CD14-positive monocyte (primary cell): ENCODE measurements at regions not wholly inside any gene's neighbourhood (a gene's known extent, or its start where the extent isn't known, plus 50 kb on each side); places are given as distances from the start of the nearest gene placed in this dataset.

Experiments
- DNase-seq, 3 donors: peaks; one replicate each; pipeline ENCODE4 v3.0.0-alpha.2; 2011 to 2022
- H2AFZ ChIP-seq: 2 replicates; pipeline ENCODE4 v1.6.0; 2012; ENCODE audit warnings: mild to moderate bottlenecking, low read depth, low read length, inconsistent platforms; ENCODE audit not compliant: insufficient read depth, poor library complexity, severe bottlenecking
- H3K27ac ChIP-seq, 2 donors: 1 replicate in 1 of 2; 2 replicates in 1 of 2; pipeline ENCODE4 v1.5.1; 2012 to 2013; ENCODE audit warnings: low read length in 2 of 2, control low read depth in 1 of 2, inconsistent platforms in 1 of 2, low read depth in 1 of 2, mild to moderate bottlenecking in 1 of 2
- H3K27me3 ChIP-seq, 2 donors: one replicate each; pipeline versions ENCODE4 v1.6.0 to v1.6.1; 2011 to 2013; ENCODE audit warnings: low read length in 2 of 2; ENCODE audit not compliant: control insufficient read depth in 2 of 2, insufficient read depth in 2 of 2
- H3K36me3 ChIP-seq, 2 donors: replicated peaks in 1 of 2; 1 replicate in 1 of 2; 2 replicates in 1 of 2; pipeline versions ENCODE4 v1.5.1 to v1.6.1; 2012 to 2013; ENCODE audit warnings: low read length in 2 of 2, control low read depth in 1 of 2, inconsistent platforms in 1 of 2, mild to moderate bottlenecking in 1 of 2; ENCODE audit not compliant: insufficient read depth in 2 of 2, control insufficient read depth in 1 of 2
- H3K4me1 ChIP-seq, 2 donors: 1 replicate in 1 of 2; 2 replicates in 1 of 2; pipeline versions ENCODE4 v1.5.1 to v1.6.1; 2012 to 2013; ENCODE audit warnings: low read length in 2 of 2, control low read depth in 1 of 2, inconsistent platforms in 1 of 2, mild to moderate bottlenecking in 1 of 2, moderate library complexity in 1 of 2; ENCODE audit not compliant: insufficient read depth in 2 of 2, control insufficient read depth in 1 of 2
- H3K4me2 ChIP-seq: replicated peaks from 2 replicates; pipeline ENCODE3; 2012; ENCODE audit warnings: low read length, moderate library complexity, mild to moderate bottlenecking; ENCODE audit not compliant: poor library complexity, severe bottlenecking; ENCODE audit errors: extremely low read depth
- H3K4me3 ChIP-seq, 3 experiments: fragments of 200-600 bp in 1 of 3; sonication (generic) in 1 of 3; replicated peaks in 1 of 3; 1 replicate in 2 of 3; 2 replicates in 1 of 3; pipeline ENCODE4 v1.5.1; 2011 to 2013; ENCODE audit warnings: low read length in 3 of 3, mild to moderate bottlenecking in 3 of 3, control low read depth in 2 of 3, low read depth in 2 of 3, inconsistent platforms in 1 of 3, moderate library complexity in 1 of 3
- H3K79me2 ChIP-seq: 2 replicates; pipeline ENCODE4 v1.6.0; 2012; ENCODE audit warnings: mild to moderate bottlenecking, control low read depth, inconsistent platforms, low read length, moderate library complexity; ENCODE audit not compliant: insufficient read depth
- H3K9ac ChIP-seq: 2 replicates; pipeline ENCODE4 v1.6.0; 2017; ENCODE audit warnings: low read length, mild to moderate bottlenecking; ENCODE audit not compliant: insufficient read depth, poor library complexity, severe bottlenecking
- H3K9me3 ChIP-seq, 2 donors: replicated peaks in 1 of 2; 1 replicate in 1 of 2; 2 replicates in 1 of 2; pipeline versions ENCODE4 v1.5.1 to v1.6.1; 2012 to 2013; ENCODE audit warnings: low read length in 2 of 2, control low read depth in 1 of 2; ENCODE audit not compliant: control insufficient read depth in 1 of 2, insufficient read depth in 1 of 2
- H4K20me1 ChIP-seq: 2 replicates; pipeline ENCODE4 v1.6.0; 2012; ENCODE audit warnings: mild to moderate bottlenecking, low read length, control low read depth, moderate library complexity; ENCODE audit not compliant: insufficient read depth
- H3K27ac Mint-ChIP-seq, 7 donors: one replicate each; pipeline ENCODE4 v1.8.0; 2020; ENCODE audit warnings: mild to moderate bottlenecking in 7 of 7, mixed read lengths in 7 of 7, moderate library complexity in 6 of 7, inconsistent platforms in 2 of 7
- H3K27me3 Mint-ChIP-seq, 3 donors: one replicate each; pipeline ENCODE4 v1.8.0; 2021 to 2022; ENCODE audit warnings: low read depth in 3 of 3, mild to moderate bottlenecking in 3 of 3, mixed read lengths in 3 of 3, moderate library complexity in 3 of 3, inconsistent platforms in 1 of 3
- H3K36me3 Mint-ChIP-seq, 2 donors: one replicate each; pipeline ENCODE4 v1.8.0; 2020; ENCODE audit warnings: mixed read lengths in 2 of 2, inconsistent platforms in 1 of 2, mild to moderate bottlenecking in 1 of 2
- H3K4me1 Mint-ChIP-seq: one replicate; pipeline ENCODE4 v1.8.0; 2020; ENCODE audit warnings: mild to moderate bottlenecking, mixed read lengths
- H3K4me3 Mint-ChIP-seq, 2 donors: one replicate each; pipeline ENCODE4 v1.8.0; 2020; ENCODE audit warnings: mild to moderate bottlenecking in 2 of 2, mixed read lengths in 2 of 2, moderate library complexity in 1 of 2
- H3K9me3 Mint-ChIP-seq, 7 donors: one replicate each; pipeline ENCODE4 v1.8.0; 2020 to 2022; ENCODE audit warnings: mixed read lengths in 7 of 7, mild to moderate bottlenecking in 6 of 7, moderate library complexity in 6 of 7, inconsistent platforms in 2 of 7
- WGBS: methylation state at CpG from one replicate; pipeline ENCODE4 v1.1.5; 2013; ENCODE audit warnings: missing lambda C conversion rate; ENCODE audit not compliant: insufficient coverage; 5-methylcytosine and 5-hydroxymethylcytosine counted together
- intact Hi-C, 2 donors: fragments of 100-400 bp; cut with micrococcal nuclease; formaldehyde crosslinking; loops; one replicate each; pipeline versions ENCODE4 v1.15.0 to v1.15.1; 2023
- TF ChIP-seq, protein P1 (sequence below): fragments of 200-600 bp; IDR thresholded peaks from one replicate; pipeline ENCODE4 v1.8.0; 2022; ENCODE audit warnings: antibody characterized with exemption, mild to moderate bottlenecking

DNA sequence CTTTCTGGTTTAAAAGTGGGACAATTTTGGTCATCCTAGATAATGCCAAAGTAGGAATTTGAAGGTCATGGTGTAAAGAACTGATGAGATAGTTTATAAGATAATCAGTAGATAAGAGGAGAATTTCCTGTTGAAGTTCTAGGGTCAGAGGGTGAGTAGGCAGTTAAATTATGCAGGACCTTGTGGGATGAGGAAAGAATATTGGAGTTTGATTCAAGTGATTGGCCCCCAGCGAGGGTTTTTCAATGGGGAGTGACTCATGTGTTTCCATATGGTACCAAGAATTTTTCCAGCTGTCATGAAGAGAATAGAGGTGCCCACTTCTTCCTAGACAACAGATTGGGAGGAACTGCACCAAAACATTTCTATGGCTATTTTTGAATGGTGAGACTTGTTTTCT, 940.2 kb upstream of the ZEB2 start:
- H3K36me3 ChIP-seq, result no peaks in the 10 kb centered on the region
- no peaks in the 10 kb centered on the region for H3K4me1 ChIP-seq
- H2AFZ ChIP-seq, result no peak overlapping the region
- no peaks in the 10 kb centered on the region for H3K4me1 Mint-ChIP-seq
- H3K9ac ChIP-seq, result no peak overlapping the region
- H3K79me2 ChIP-seq, result no peaks in the 10 kb centered on the region
- WGBS, result no CpG with 5 or more reads among the region's 1 CpG
- H3K27ac ChIP-seq, result no peak overlapping the region
- no peaks in the 10 kb centered on the region for H3K36me3 Mint-ChIP-seq
- no peak overlapping the region for H3K27ac Mint-ChIP-seq
- intact Hi-C loops, result no loop called here
- H3K4me2 ChIP-seq, result no peak overlapping the region
- no peaks in the 10 kb centered on the region for H3K27me3 ChIP-seq
- H3K4me3 ChIP-seq, result no peak overlapping the region
- DNase-seq, result no peak
- TF ChIP-seq, protein P1, sequence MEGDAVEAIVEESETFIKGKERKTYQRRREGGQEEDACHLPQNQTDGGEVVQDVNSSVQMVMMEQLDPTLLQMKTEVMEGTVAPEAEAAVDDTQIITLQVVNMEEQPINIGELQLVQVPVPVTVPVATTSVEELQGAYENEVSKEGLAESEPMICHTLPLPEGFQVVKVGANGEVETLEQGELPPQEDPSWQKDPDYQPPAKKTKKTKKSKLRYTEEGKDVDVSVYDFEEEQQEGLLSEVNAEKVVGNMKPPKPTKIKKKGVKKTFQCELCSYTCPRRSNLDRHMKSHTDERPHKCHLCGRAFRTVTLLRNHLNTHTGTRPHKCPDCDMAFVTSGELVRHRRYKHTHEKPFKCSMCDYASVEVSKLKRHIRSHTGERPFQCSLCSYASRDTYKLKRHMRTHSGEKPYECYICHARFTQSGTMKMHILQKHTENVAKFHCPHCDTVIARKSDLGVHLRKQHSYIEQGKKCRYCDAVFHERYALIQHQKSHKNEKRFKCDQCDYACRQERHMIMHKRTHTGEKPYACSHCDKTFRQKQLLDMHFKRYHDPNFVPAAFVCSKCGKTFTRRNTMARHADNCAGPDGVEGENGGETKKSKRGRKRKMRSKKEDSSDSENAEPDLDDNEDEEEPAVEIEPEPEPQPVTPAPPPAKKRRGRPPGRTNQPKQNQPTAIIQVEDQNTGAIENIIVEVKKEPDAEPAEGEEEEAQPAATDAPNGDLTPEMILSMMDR, result no peak
- H4K20me1 ChIP-seq, result no peaks in the 10 kb centered on the region
- peaks cover 0 to 11% (median 3%) of the 10 kb centered on the region in 7 donors for H3K9me3 Mint-ChIP-seq
- no peaks in the 10 kb centered on the region for H3K27me3 Mint-ChIP-seq
- peaks cover 0 to 2% of the 10 kb centered on the region in 2 donors for H3K9me3 ChIP-seq
- H3K4me3 Mint-ChIP-seq, result no peak overlapping the region

DNA sequence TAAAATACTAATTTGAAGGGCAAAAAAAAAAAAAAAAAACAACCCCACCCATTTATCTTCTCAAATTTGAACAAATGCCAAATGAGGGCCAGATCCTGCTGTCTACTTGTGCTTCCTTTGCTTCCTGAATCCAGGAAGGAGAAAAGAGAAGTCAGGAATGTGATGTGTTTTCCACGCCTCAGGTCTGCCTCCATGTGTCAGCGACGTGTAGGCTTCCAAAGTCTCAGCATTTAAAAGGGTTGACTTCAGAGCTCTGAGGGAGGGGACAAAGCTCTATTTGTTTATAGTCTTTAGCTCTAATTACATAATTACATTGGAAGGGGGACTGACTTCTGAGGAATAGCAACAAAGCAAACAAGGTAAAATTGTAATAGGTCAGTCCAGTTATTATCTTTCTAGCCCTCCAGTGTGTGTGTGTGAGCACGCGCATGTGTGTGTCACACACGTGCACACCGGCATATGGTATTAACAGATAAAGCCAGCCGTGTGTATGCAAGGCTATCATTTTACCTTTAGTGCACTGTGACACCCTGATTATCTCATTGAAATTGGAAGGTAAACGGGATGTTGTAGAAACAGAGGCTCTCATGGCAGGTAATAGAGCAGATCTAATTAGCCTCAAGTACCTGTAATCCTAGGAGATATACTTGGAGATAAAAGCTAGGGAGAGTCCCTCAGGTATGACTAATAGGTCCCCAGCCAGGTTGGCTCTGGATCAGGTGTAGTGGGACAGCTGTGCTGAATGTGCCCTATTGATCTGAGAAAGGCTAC, 911.4 kb upstream of the ZEB2 start:
- Mint-ChIP-seq H3K4me1 (no peaks in the 10 kb centered on the region), H3K36me3 (no peaks in the 10 kb centered on the region), H3K27ac (no peak overlapping the region), H3K27me3 (peaks cover 0 to 2% (median 0%) of the 10 kb centered on the region in 3 donors), H3K4me3 (no peak overlapping the region), H3K9me3 (peaks cover 0 to 7% (median 5%) of the 10 kb centered on the region in 7 donors)
- WGBS, result 100% methylated on average over 5 of the region's 9 CpGs
- Histone ChIP-seq H3K4me2 (no peak overlapping the region), H3K27ac (no peak overlapping the region), H4K20me1 (no peaks in the 10 kb centered on the region), H3K9ac (no peak overlapping the region), H3K9me3 (peaks cover 0 to 3% of the 10 kb centered on the region in 2 donors), H3K36me3 (no peaks in the 10 kb centered on the region), H2AFZ (no peak overlapping the region), H3K79me2 (no peaks in the 10 kb centered on the region), H3K4me3 (no peak overlapping the region), H3K4me1 (no peaks in the 10 kb centered on the region), H3K27me3 (no peaks in the 10 kb centered on the region)
- TF ChIP-seq, protein P1, result no peak
- intact Hi-C loops, result no loop called here
- DNase-seq, result no peak
